HG03064 (cell line): ENCODE measurements at regions not wholly inside any gene's neighbourhood (a gene's known extent, or its start where the extent isn't known, plus 50 kb on each side); places are given as distances from the start of the nearest gene placed in this dataset.
A peak's percentile ranks its signal among the peaks of the same experiment; 100 is the strongest.
"Not testable (repeated sequence)": the region's sequence is repeated elsewhere in the genome, so short reads cannot be mapped to it uniquely, and the experiment has no call there.

Experiments
- ATAC-seq: cut with Tn5 transposase; IDR thresholded peaks from one replicate; pipeline ENCODE4 v1.9.1; 2021; ENCODE audit warnings: low read depth; ENCODE audit not compliant: unreplicated experiment

DNA sequence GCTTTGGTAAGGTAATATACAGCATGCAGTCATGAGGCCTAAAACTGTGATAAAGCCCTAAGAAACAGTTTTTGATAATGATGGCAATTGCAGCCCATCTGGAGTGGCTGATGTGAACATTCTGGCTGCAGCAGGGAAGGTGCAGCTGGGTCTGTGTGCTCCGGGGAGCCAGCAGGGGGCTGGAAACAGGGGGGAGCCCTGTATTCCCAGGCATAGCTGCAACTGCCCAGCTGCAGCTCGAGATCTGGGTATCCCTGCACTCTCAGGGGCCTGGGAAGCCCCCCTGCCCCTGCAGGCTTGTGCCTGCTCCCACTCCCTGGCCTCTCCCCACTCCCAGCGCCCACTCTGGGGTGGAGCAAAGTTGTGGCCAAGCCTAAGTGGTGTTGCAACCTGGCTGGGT lies 95.6 kb downstream of the RRAGB start:
- no peak for ATAC-seq

- no peak for ATAC-seq
Measured at GRCh38 chrX:55815546-55815945, 98.0 kb downstream of the RRAGB start.

DNA sequence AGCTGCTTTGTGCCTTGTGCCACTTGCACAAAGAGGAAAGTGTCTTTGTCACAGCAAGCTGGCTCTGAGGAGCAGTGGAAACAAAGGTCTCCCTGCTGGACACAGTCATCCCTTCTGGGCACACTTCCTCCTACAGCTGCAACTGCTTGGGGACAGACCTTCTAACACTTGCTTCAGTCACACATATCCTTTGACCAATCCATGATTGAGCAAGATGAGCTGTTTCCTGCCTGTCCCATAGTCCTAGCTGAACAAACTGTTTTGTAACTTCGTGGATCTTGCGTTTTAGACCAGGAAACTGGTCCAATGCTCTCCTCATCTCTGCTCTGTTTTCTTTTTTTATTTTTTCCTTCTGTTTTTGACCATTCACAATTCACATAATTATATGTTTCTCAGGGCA lies 98.5 kb downstream of the RRAGB start:
- ATAC-seq: no peak

DNA sequence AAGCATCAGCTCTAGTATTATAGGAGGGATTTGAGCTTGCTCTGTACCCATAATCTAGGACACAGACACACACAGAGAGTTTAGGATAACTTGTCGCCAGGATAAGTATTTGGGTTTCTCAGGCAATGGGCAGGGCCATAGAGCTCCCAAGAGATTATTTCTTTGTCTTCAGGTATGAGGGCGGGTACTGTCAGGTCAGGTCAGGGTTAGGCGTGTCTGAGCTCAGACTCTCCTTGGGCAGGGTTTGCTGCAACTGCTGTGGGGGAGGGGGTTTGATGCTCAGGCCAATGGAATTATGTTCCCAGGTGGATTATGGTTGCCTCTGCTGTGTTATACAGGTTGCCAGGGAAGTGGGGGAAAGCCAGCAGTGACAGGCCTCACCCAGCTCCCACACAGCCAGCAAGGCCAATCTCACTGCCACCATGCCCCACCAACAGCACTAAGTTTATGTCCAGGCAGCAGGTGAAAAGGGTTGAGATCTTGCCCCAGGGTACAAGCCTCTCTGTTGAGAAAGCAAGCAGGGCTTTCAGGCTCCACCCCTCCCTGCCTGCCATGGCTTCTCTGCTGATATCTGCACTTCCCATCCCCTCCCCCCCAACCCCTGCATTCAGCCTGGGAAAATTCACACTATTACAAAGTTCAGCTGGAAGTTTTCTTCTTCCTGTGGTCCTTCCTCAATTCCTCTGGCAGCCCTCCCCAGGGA lies 101.3 kb downstream of the RRAGB start:
- no peak for ATAC-seq

GRCh38 chrX:55839485-55839884 lies 121.9 kb downstream of the RRAGB start:
- no peak for ATAC-seq

DNA sequence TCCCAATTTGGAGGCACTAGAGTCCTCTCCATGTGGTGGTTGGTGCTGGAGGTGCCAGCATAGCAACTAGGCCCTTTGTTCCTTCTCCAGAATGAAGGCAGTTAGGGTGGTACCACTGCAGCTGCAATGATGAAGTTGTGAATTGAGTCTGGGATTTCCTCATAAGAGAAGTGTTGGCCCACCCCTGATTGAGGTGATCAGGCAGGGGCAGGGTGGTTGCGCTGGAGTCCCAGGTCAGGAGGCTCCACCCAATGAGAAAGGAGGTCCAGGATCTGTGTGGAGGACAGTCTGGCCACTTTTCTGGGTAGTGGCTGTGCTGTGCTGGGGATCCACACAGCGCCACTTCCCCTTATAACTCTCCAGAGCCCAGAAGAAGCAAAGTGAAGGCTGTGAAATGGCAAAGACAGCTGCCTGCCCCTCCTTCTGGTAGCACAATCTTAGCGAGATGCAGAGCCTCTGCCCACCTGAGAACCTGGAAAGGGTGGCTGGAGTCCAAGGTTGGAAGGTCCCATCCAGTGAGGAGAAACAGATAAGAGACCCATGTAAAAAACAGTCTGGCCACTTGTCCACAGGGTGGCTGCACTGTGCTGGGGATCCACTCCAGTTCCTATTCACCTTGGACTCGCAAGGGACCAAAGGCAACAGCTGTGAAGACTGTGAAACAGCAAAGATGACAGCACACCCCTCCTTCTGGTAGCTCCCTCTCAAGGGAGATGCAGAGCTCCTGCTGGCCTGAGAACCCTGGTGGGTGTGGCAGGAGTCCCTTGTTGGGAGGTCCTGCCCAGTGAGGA lies 124.6 kb downstream of the RRAGB start:
- ATAC-seq: no peak

DNA sequence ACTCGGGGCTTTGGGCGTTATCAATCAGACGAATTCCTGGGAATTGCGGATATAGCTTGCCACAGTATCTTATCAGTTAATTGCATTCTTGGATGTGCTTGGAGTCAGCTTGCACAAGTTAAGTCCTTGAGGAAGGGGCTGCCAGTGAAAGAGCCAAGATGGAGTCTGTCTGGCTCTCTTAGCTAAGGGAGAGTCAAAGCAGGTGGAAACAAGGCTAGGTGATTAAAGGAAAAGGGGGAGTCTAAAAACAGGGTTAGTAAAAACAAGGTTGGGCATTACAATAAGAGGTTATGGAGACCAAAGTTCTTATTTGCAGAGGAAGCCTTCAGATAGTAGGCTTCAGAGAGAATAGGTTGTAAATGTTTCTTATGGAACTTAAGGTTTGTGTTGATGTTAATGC lies 149.2 kb downstream of the RRAGB start:
- ATAC-seq: not testable (repeated sequence)

DNA sequence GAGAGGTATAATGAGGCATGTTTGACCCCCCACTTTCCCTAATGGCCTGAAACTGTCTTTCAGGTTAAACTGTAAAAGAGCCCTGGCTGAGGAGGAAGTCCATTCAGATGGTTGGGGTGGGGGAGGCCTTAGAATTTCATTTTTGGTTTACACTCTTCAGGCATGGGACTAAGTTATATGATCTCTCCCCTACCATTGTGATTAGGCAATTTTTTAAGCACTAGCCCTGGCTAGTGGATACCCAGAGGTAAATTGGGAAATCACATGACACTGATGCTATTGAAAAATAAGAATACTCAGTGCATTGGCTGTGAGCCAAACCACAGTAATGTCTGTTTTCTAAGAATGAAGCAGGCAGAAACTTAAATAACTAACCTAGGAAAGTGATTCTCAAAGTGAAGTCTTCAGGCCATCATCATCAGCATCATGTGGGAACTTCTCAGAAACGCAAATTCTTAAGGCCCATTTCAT lies 149.7 kb downstream of the RRAGB start:
- ATAC-seq: peak; percentile 75

DNA sequence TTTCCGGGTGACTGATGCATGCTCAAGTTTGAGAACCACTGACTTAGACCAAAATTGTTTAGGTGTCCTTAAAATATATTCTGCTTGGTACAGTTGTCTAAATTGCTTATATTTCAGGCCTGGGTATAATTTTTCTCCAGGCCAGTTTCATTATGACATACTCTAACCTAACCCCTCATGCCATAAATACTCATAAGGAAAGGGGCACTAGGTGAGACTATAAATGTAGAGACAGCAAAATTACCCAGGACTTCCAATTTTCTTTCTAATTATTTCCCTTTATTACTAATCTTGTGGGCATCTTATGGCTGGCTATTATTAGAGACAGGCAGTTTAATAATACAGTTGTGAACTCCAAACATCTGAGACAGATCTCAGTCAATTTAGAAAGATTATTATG lies 150.2 kb downstream of the RRAGB start:
- ATAC-seq: peak; percentile 60

DNA sequence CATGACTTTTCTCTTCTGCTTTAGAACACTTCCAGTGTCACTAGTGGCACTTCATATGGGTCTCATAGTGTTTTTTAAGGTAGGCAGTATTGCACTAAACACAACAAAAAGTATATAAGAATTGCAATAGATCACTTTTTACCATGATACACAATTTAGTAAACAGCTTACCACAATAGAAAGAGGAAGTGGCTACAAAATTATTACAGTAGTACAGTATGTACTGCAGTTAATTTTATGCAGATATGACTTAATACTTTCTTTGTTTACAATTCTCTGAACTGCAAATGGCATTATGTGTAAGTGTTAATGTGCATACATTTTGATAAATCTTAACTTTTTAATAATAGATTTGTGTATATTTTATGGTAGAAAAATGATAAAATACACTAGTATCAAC lies 157.3 kb downstream of the RRAGB start:
- ATAC-seq: no peak

DNA sequence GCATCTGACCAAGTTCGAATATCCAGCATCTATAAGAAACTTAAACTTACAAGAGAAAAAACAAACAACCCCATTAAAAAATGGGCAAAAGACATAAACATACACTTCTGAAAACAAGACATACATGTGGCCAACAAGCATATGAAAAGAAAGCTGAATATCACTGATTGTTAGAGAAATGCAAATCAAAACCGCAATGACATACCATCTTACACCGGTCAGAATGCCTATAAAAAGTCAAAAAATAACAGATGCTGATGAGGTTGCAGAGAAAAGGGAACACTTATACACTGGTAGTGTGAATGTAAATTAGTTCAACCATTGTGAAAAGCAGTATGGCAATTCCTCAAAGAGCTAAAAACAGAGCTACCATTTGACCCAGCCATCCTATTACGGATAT lies 166.0 kb downstream of the RRAGB start:
- not testable (repeated sequence) for ATAC-seq

- ATAC-seq: peak; percentile 69
Measured at GRCh38 chrX:55907968-55908607, 190.5 kb downstream of the RRAGB start.

- peak; percentile 37 for ATAC-seq
Measured at GRCh38 chrX:55908661-55909212, 191.2 kb downstream of the RRAGB start.

DNA sequence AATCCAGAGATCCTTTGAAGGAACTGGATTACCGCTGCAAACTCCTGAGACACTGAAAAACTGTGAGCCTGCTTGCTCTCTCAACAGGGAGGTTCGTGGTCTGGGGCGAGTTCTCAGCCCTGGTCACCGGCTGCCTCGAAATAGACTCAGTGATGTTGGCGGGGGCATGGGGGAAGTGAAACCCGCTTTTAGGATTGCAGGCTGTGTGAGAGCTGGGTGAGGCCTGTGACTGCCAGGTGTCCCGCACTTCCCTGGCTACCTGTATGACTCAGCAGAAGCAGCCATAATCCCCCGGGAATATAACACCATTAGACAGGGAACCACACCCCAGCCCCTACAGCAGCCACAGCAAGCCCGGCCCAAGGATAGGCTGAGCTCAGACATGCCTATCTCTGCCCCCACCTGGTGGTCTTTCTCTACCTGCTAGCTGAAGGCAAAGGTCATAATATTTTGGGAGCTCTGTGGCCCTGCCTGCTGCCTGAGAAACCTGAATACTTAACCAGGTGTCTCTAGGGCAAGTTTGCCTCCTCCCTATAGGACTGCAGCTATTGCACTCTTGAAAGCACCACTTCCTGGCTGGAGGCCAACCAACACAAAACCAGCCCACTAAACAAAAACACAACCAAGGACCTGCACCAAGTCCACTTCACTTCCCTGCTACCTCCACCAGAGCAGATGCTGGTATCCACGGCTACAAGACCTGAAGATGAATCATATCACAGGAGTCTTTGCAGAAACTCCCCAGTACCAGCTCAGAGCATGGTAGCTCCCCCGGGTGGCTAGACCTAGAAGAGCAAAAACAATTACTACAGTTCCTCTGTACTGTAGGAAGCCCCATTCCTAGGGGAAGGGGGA lies 202.0 kb downstream of the RRAGB start:
- ATAC-seq: peak; percentile 72

- ATAC-seq: no peak
Measured at GRCh38 chrX:55924574-55924973, 207.0 kb downstream of the RRAGB start.

DNA sequence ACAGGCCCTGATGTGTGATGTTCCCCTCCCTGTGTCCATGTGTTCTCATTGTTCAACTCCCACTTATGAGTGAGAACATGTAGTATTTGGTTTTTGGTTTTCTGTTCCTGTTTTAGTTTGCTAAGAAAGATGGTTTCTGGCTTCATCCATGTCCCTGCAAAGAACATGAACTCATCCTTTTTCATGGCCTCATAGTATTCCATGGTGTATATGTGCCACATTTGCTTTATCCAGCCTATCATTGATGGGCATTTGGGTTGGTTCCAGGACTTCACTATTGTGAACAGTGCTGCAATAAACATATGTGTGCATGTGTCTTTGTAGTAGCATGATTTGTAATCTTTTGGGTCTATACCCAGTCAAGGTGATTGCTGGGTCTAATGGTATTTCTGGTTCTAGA lies 211.0 kb downstream of the RRAGB start:
- ATAC-seq: not testable (repeated sequence)
